HepG2 (cell line): ENCODE measurements at regions not wholly inside any gene's neighbourhood (a gene's known extent, or its start where the extent isn't known, plus 50 kb on each side); places are given as distances from the start of the nearest gene placed in this dataset.

ENCODE experiments used
- FOXA3 ChIP-seq: IDR thresholded peaks from 2 replicates; pipeline ENCODE4 v1.6.1; 2016; ENCODE audit warnings: missing genetic modification reagents, missing compliant biosample characterization
- GATAD1 ChIP-seq: IDR thresholded peaks from 2 replicates; pipeline ENCODE4 v1.6.1; 2016; ENCODE audit warnings: missing genetic modification reagents, missing compliant biosample characterization
- HNRNPK ChIP-seq: fragments of 200-400 bp; formaldehyde crosslinking; IDR thresholded peaks from 2 replicates; pipeline ENCODE4 v1.6.1; 2018; ENCODE audit warnings: low read length, low read depth, moderate library complexity, mild to moderate bottlenecking; ENCODE audit not compliant: poor library complexity, severe bottlenecking
- HOXA5 ChIP-seq: sonication (generic); formaldehyde crosslinking; IDR thresholded peaks from 2 replicates; pipeline ENCODE4 v1.4.0; 2020; ENCODE audit warnings: missing genetic modification reagents
- HOXA7 ChIP-seq: sonication (generic); formaldehyde crosslinking; IDR thresholded peaks from 2 replicates; pipeline ENCODE4 v1.8.1; 2022; ENCODE audit warnings: mild to moderate bottlenecking, missing genetic modification reagents, moderate library complexity
- KDM5B ChIP-seq: sonication (generic); formaldehyde crosslinking; IDR thresholded peaks from 2 replicates; pipeline ENCODE4 v1.4.0; 2020; ENCODE audit warnings: missing genetic modification reagents, mild to moderate bottlenecking, borderline replicate concordance
- MBNL3 ChIP-seq: fragments of 250-450 bp; sonication (Bioruptor Pico); conservative IDR thresholded peaks from 2 replicates; pipeline ENCODE4 v1.8.0; 2022; ENCODE audit warnings: mild to moderate bottlenecking, inconsistent platforms
- NFIC ChIP-seq: IDR thresholded peaks from 2 replicates; pipeline ENCODE4 v1.6.1; 2012; ENCODE audit warnings: mild to moderate bottlenecking, low read length, inconsistent platforms
- NFYB ChIP-seq: sonication (generic); formaldehyde crosslinking; IDR thresholded peaks from 2 replicates; pipeline ENCODE4 v1.4.0; 2020; ENCODE audit warnings: missing genetic modification reagents
- RFX1 ChIP-seq: fragments of 450-650 bp; IDR thresholded peaks from 2 replicates; pipeline ENCODE4 v1.6.1; 2017
- RXRB ChIP-seq: IDR thresholded peaks from 2 replicates; pipeline ENCODE4 v1.6.1; 2016; ENCODE audit warnings: borderline replicate concordance, missing genetic modification reagents, missing compliant biosample characterization
- SAFB2 ChIP-seq: sonication (generic); formaldehyde crosslinking; IDR thresholded peaks from 2 replicates; pipeline ENCODE4 v1.5.1; 2020; ENCODE audit warnings: missing genetic modification reagents, low read depth, mild to moderate bottlenecking, borderline replicate concordance
- SIX1 ChIP-seq: sonication (generic); formaldehyde crosslinking; IDR thresholded peaks from 2 replicates; pipeline ENCODE4 v1.4.0; 2020; ENCODE audit warnings: missing genetic modification reagents, borderline replicate concordance
- SPEN ChIP-seq: sonication (generic); formaldehyde crosslinking; IDR thresholded peaks from 2 replicates; pipeline ENCODE4 v1.5.1; 2020; ENCODE audit warnings: low read depth, mild to moderate bottlenecking, missing genetic modification reagents
- TERF1 ChIP-seq: sonication (generic); formaldehyde crosslinking; IDR thresholded peaks from 2 replicates; pipeline ENCODE4 v1.8.0; 2022; ENCODE audit warnings: mild to moderate bottlenecking, missing genetic modification reagents, moderate library complexity
- TRAFD1 ChIP-seq: sonication (generic); formaldehyde crosslinking; IDR thresholded peaks from 2 replicates; pipeline ENCODE4 v1.5.1; 2020; ENCODE audit warnings: missing genetic modification reagents, mild to moderate bottlenecking, borderline replicate concordance
- U2AF2 ChIP-seq: fragments of 200-400 bp; formaldehyde crosslinking; IDR thresholded peaks from 2 replicates; pipeline ENCODE4 v1.6.1; 2017; ENCODE audit warnings: low read depth, mild to moderate bottlenecking, low read length
- ZFP62 ChIP-seq: sonication (generic); formaldehyde crosslinking; IDR thresholded peaks from 2 replicates; pipeline ENCODE4 v1.4.0; 2020; ENCODE audit warnings: missing genetic modification reagents
- ZNF577 ChIP-seq: sonication (generic); formaldehyde crosslinking; IDR thresholded peaks from 2 replicates; pipeline ENCODE4 v1.4.0; 2020; ENCODE audit warnings: mild to moderate bottlenecking, low read depth, missing genetic modification reagents, borderline replicate concordance
- ZNF747 ChIP-seq: sonication (generic); formaldehyde crosslinking; IDR thresholded peaks from 2 replicates; pipeline ENCODE4 v1.8.1; 2023; ENCODE audit warnings: missing genetic modification reagents, mild to moderate bottlenecking, borderline replicate concordance
- ZNF879 ChIP-seq: sonication (generic); formaldehyde crosslinking; IDR thresholded peaks from 2 replicates; pipeline ENCODE4 v1.8.1; 2023; ENCODE audit warnings: missing genetic modification reagents
- ZSCAN12 ChIP-seq: sonication (generic); formaldehyde crosslinking; IDR thresholded peaks from 2 replicates; pipeline ENCODE4 v1.9.0; 2021; ENCODE audit warnings: mild to moderate bottlenecking, missing genetic modification reagents
- TF ChIP-seq, protein P1 (sequence below): sonication (generic); formaldehyde crosslinking; IDR thresholded peaks from 2 replicates; pipeline ENCODE4 v1.5.1; 2020; ENCODE audit warnings: mild to moderate bottlenecking, missing genetic modification reagents
- TF ChIP-seq, protein P2 (sequence below): sonication (generic); formaldehyde crosslinking; IDR thresholded peaks from 2 replicates; pipeline ENCODE4 v1.8.0; 2022; ENCODE audit warnings: missing genetic modification reagents, low read depth, mild to moderate bottlenecking, borderline replicate concordance

DNA sequence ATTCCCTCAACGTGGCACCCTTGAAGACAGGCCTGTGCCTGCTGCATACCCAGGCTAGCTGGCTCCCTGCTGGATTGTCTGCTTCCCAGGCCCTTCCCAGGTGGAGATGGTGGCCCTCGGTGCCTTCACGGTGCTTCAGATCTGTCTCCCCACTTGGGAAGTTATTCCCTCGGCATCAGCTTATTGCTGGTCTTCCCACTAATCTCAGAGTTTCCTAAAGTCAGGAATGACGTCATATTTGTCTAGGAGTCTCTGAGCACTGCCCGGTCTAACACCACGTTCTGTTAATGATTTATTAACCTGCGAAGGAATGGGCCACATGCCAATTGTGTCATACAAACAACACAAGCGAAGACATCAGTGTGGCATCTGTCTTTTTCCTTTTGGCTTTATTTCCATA is 269.8 kb upstream of the ID2 start (continued):
- TF ChIP-seq, protein P1, sequence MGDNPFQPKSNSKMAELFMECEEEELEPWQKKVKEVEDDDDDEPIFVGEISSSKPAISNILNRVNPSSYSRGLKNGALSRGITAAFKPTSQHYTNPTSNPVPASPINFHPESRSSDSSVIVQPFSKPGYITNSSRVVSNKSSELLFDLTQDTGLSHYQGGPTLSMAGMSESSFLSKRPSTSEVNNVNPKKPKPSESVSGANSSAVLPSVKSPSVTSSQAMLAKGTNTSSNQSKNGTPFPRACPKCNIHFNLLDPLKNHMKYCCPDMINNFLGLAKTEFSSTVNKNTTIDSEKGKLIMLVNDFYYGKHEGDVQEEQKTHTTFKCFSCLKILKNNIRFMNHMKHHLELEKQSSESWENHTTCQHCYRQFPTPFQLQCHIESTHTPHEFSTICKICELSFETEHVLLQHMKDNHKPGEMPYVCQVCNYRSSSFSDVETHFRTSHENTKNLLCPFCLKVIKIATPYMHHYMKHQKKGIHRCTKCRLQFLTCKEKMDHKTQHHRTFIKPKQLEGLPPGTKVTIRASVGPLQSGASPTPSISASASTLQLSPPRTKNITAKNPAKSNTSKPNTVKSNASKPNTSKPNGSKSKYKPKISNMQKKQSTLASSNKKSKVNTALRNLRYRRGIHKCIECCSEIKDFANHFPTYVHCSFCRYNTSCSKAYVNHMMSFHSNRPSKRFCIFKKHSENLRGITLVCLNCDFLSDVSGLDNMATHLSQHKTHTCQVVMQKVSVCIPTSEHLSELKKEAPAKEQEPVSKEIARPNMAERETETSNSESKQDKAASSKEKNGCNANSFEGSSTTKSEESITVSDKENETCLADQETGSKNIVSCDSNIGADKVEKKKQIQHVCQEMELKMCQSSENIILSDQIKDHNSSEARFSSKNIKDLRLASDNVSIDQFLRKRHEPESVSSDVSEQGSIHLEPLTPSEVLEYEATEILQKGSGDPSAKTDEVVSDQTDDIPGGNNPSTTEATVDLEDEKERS (CRISPR knock-in tag), result no peak
- TF ChIP-seq TRAFD1 (CRISPR knock-in tag) (no peak), ZNF577 (no peak), HNRNPK (no peak), SAFB2 (CRISPR knock-in tag) (no peak), FOXA3 (CRISPR knock-in tag) (peak; percentile 65), RXRB (CRISPR knock-in tag) (peak; percentile 64; the same call in 1 of the 2 replicates), RFX1 (no peak), HOXA7 (CRISPR knock-in tag) (no peak), SPEN (peak; percentile 35; the same call in 1 of the 2 replicates), ZSCAN12 (no peak), ZNF747 (CRISPR knock-in tag) (peak; percentile 79; the same call in 1 of the 2 replicates), ZNF879 (CRISPR knock-in tag) (no peak), MBNL3 (CRISPR knock-in tag) (no peak), GATAD1 (0 out of 2 replicates have a peak, but pooled peaks have one; percentile 38), ZFP62 (CRISPR knock-in tag) (no peak), KDM5B (CRISPR knock-in tag) (no peak), SIX1 (no peak), U2AF2 (no peak), HOXA5 (CRISPR knock-in tag) (peak; percentile 53; the same call in 1 of the 2 replicates), TERF1 (CRISPR knock-in tag) (no peak), NFYB (CRISPR knock-in tag) (0 out of 2 replicates have a peak, but pooled peaks have one; percentile 20), NFIC (0 out of 2 replicates have a peak, but pooled peaks have one; percentile 67)
- TF ChIP-seq, protein P2, sequence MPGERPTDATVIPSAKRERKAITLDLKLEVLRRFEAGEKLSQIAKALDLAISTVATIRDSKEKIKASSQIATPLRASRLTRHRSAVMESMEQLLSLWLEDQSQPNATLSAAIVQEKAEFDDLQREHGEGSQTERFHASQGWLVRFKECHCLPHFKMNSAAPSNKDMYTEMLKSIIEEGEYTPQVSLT (CRISPR knock-in tag), result no peak
